NB4 (cell line): ENCODE measurements at regions not wholly inside any gene's neighbourhood (a gene's known extent, or its start where the extent isn't known, plus 50 kb on each side); places are given as distances from the start of the nearest gene placed in this dataset.

Source experiments
- CTCF ChIP-seq: IDR thresholded peaks from one replicate; pipeline ENCODE4 v1.5.1; 2012; ENCODE audit warnings: low read depth, low read length
- MAX ChIP-seq: IDR thresholded peaks from 2 replicates; pipeline ENCODE4 v1.6.1; 2011; ENCODE audit warnings: low read depth, low read length
- POLR2A ChIP-seq: IDR thresholded peaks from 2 replicates; pipeline ENCODE4 v1.6.1; 2011; ENCODE audit warnings: mild to moderate bottlenecking; ENCODE audit not compliant: insufficient read length; ENCODE audit errors: extremely low read depth

GRCh38 chr10:104505521-104506042 is 135.5 kb upstream of the SORCS3 start:
- TF ChIP-seq POLR2A (no peak), CTCF (no peak), MAX (no peak)
